Neural progenitor cell (in vitro differentiated cells): ENCODE measurements at regions not wholly inside any gene's neighbourhood (a gene's known extent, or its start where the extent isn't known, plus 50 kb on each side); places are given as distances from the start of the nearest gene placed in this dataset.

Experiments used
- CTCF ChIP-seq: fragments of 200-600 bp; sonication (generic); IDR thresholded peaks from 2 replicates; pipeline ENCODE4 v1.5.1; 2017; ENCODE audit warnings: antibody characterized with exemption, mild to moderate bottlenecking
- EZH2 ChIP-seq: fragments of 200-600 bp; sonication (generic); IDR thresholded peaks from 2 replicates; pipeline ENCODE4 v1.6.1; 2017; ENCODE audit warnings: antibody characterized with exemption, mild to moderate bottlenecking, moderate library complexity
- EZH2phosphoT487 ChIP-seq: fragments of 200-600 bp; sonication (generic); IDR thresholded peaks from 2 replicates; pipeline ENCODE4 v1.6.1; 2017; ENCODE audit warnings: antibody characterized with exemption

- TF ChIP-seq CTCF, result no peak
- no peak for TF ChIP-seq EZH2phosphoT487
- TF ChIP-seq EZH2, result no peak
These were observed 130.0 kb upstream of the VAMP7 start for GRCh38 chrX:155751131-155751530.
